ENCODE measurements at regions not wholly inside any gene's neighbourhood (a gene's known extent, or its start where the extent isn't known, plus 50 kb on each side); places are given as distances from the start of the nearest gene placed in this dataset.

DNA sequence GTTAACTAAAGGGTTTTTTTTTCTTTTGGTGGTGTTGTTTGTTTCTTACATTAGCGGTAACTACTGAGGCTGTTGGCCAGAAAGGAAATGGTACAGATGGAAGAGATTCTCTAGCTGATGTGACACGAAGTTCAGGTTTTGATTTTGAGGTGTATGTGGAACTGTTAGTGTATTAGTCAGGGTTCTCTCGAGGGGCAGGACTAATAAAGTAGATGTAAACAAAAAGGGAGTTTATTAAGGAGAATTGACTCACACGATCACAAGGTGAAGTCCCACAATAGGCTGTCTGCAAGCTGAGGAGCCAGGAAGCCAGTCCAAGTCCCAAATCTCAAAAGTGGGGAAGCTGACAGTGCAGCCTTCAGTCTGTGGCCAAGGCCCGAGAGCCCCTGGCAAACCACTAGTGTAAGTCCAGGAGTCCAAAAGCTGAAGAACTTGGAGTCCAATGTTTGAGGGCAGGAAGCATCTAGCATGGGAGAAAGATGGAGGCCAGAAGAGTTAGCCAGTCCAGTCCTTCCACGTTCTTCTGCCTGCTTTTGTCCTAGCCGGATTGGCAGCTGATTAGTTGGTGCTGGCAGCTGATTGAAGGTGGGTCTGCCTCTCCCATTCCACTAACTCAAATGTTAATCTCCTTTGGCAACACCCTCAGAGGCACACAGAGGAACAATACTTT lies 577.6 kb downstream of the EFNB2 start:
- no peaks in the 10 kb centered on the region for H3K36me3 Mint-ChIP-seq (ENCODE audit: low read depth)
- no peak overlapping the region for H3K27ac Mint-ChIP-seq
- no peaks in the 10 kb centered on the region for H3K4me1 Mint-ChIP-seq (ENCODE audit: low read depth)
- ChIA-PET POLR2A (no interaction called here), CTCF (no interaction called here)
- DNase-seq, result no peak
- ATAC-seq, result no peak
- H3K27me3 Mint-ChIP-seq (ENCODE audit: low read depth), result no peaks in the 10 kb centered on the region
- no peak overlapping the region for H3K4me3 Mint-ChIP-seq
- no peaks in the 10 kb centered on the region for H3K9me3 Mint-ChIP-seq (ENCODE audit: insufficient read depth)

GRCh38 chr13:105956921-105957320 lies 578.5 kb downstream of the EFNB2 start:
- H3K4me1 Mint-ChIP-seq (ENCODE audit: low read depth), result no peaks in the 10 kb centered on the region
- no peaks in the 10 kb centered on the region for H3K27me3 Mint-ChIP-seq (ENCODE audit: low read depth)
- DNase-seq, result no peak
- H3K9me3 Mint-ChIP-seq (ENCODE audit: insufficient read depth), result no peaks in the 10 kb centered on the region
- H3K27ac Mint-ChIP-seq, result no peak overlapping the region
- H3K36me3 Mint-ChIP-seq (ENCODE audit: low read depth), result no peaks in the 10 kb centered on the region
- ChIA-PET POLR2A (no interaction called here), CTCF (no interaction called here)
- no peak for ATAC-seq
- H3K4me3 Mint-ChIP-seq, result no peak overlapping the region

DNA sequence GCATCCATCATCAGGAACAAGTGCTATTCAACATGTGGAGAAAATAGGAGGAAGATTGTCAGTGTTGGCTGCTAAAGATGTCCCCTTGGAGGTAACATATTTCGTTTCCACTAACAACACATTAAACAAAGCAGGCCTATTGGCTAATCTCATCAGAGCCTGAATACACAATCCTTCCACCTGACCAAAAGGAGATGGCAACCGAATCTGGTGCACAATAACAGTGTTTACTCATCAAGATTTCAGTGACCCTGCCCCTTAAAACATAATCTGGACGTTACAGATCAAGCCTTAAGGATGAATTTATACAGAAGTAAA lies 582.5 kb downstream of the EFNB2 start:
- ChIA-PET POLR2A (no interaction called here), CTCF (no interaction called here)
- Mint-ChIP-seq H3K27ac (no peak overlapping the region), H3K4me1 (ENCODE audit: low read depth) (no peaks in the 10 kb centered on the region), H3K27me3 (ENCODE audit: low read depth) (no peaks in the 10 kb centered on the region), H3K4me3 (no peak overlapping the region), H3K36me3 (ENCODE audit: low read depth) (no peaks in the 10 kb centered on the region), H3K9me3 (ENCODE audit: insufficient read depth) (no peaks in the 10 kb centered on the region)
- ATAC-seq (no peak), DNase-seq (no peak)

GRCh38 chr13:105952233-105952972 lies 583.1 kb downstream of the EFNB2 start:
- DNase-seq (no peak), ATAC-seq (no peak)
- no peaks in the 10 kb centered on the region for H3K27me3 Mint-ChIP-seq (ENCODE audit: low read depth)
- H3K4me3 Mint-ChIP-seq, result no peak overlapping the region
- ChIA-PET POLR2A (no interaction called here), CTCF (no interaction called here)
- no peak overlapping the region for H3K27ac Mint-ChIP-seq
- no peaks in the 10 kb centered on the region for H3K9me3 Mint-ChIP-seq (ENCODE audit: insufficient read depth)
- H3K36me3 Mint-ChIP-seq (ENCODE audit: low read depth), result no peaks in the 10 kb centered on the region
- no peaks in the 10 kb centered on the region for H3K4me1 Mint-ChIP-seq (ENCODE audit: low read depth)

GRCh38 chr13:105948143-105948542 lies 587.3 kb downstream of the EFNB2 start:
- Mint-ChIP-seq H3K36me3 (ENCODE audit: low read depth) (no peaks in the 10 kb centered on the region), H3K27me3 (ENCODE audit: low read depth) (no peaks in the 10 kb centered on the region), H3K4me1 (ENCODE audit: low read depth) (no peaks in the 10 kb centered on the region), H3K27ac (no peak overlapping the region), H3K4me3 (no peak overlapping the region), H3K9me3 (ENCODE audit: insufficient read depth) (peaks cover 5% of the 10 kb centered on the region)
- ATAC-seq (no peak), DNase-seq (no peak)
- POLR2A ChIA-PET, result no interaction called here
- CTCF ChIA-PET, result no interaction called here

GRCh38 chr13:105940882-105941281 lies 594.6 kb downstream of the EFNB2 start:
- CTCF ChIA-PET, result no interaction called here
- no peaks in the 10 kb centered on the region for H3K27me3 Mint-ChIP-seq (ENCODE audit: low read depth)
- H3K9me3 Mint-ChIP-seq (ENCODE audit: insufficient read depth), result peaks cover 5% of the 10 kb centered on the region
- H3K4me3 Mint-ChIP-seq, result no peak overlapping the region
- H3K4me1 Mint-ChIP-seq (ENCODE audit: low read depth), result no peaks in the 10 kb centered on the region
- ATAC-seq (no peak), DNase-seq (no peak)
- H3K36me3 Mint-ChIP-seq (ENCODE audit: low read depth), result no peaks in the 10 kb centered on the region
- POLR2A ChIA-PET, result no interaction called here
- no peak overlapping the region for H3K27ac Mint-ChIP-seq

GRCh38 chr13:105937451-105937850 lies 598.0 kb downstream of the EFNB2 start:
- no peaks in the 10 kb centered on the region for H3K36me3 Mint-ChIP-seq (ENCODE audit: low read depth)
- ChIA-PET POLR2A (no interaction called here), CTCF (no interaction called here)
- no peak for DNase-seq
- no peaks in the 10 kb centered on the region for H3K27me3 Mint-ChIP-seq (ENCODE audit: low read depth)
- ATAC-seq, result no peak
- H3K4me1 Mint-ChIP-seq (ENCODE audit: low read depth), result no peaks in the 10 kb centered on the region
- H3K9me3 Mint-ChIP-seq (ENCODE audit: insufficient read depth), result no peaks in the 10 kb centered on the region
- no peak overlapping the region for H3K4me3 Mint-ChIP-seq
- H3K27ac Mint-ChIP-seq, result no peak overlapping the region

GRCh38 chr13:105936816-105937215 lies 598.6 kb downstream of the EFNB2 start:
- Mint-ChIP-seq H3K27ac (no peak overlapping the region), H3K27me3 (ENCODE audit: low read depth) (no peaks in the 10 kb centered on the region), H3K36me3 (ENCODE audit: low read depth) (no peaks in the 10 kb centered on the region), H3K9me3 (ENCODE audit: insufficient read depth) (no peaks in the 10 kb centered on the region), H3K4me3 (no peak overlapping the region), H3K4me1 (ENCODE audit: low read depth) (no peaks in the 10 kb centered on the region)
- CTCF ChIA-PET, result no interaction called here
- no peak for DNase-seq
- no peak for ATAC-seq
- POLR2A ChIA-PET, result no interaction called here

DNA sequence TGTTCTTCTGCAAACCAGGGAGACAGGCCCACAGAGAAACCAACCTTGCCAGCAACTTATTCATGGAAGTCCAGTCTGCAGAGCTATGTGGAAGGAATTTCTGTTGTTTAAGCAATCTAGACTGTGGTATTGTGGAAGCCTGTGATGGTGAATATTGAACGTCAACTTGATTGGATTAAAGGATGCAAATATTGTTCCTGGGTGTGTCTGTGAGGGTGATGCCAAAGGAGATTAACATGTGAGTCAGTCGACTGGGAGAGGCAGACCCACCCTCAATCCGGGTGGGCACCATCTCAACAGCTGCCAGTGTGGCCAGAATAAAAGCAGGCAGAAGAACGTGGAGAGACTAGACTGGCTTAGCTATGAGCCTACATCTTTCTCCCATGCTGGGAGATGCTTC lies 606.0 kb downstream of the EFNB2 start:
- H3K4me1 Mint-ChIP-seq (ENCODE audit: low read depth), result no peaks in the 10 kb centered on the region
- H3K27me3 Mint-ChIP-seq (ENCODE audit: low read depth), result no peaks in the 10 kb centered on the region
- H3K9me3 Mint-ChIP-seq (ENCODE audit: insufficient read depth), result no peaks in the 10 kb centered on the region
- ChIA-PET POLR2A (interaction anchor here (0.9 kb wide), 1 partner anchor 11 kb away, joined by 3 read pairs; no protein-coding TSS in a partner anchor), CTCF (no interaction called here)
- H3K4me3 Mint-ChIP-seq, result no peak overlapping the region
- no peak overlapping the region for H3K27ac Mint-ChIP-seq
- no peak for DNase-seq
- no peaks in the 10 kb centered on the region for H3K36me3 Mint-ChIP-seq (ENCODE audit: low read depth)
- no peak for ATAC-seq

- DNase-seq, result no peak
- no peak overlapping the region for H3K27ac Mint-ChIP-seq
- POLR2A ChIA-PET, result no interaction called here
Observed at GRCh38 chr13:105928901-105929300, 606.6 kb downstream of the EFNB2 start.

DNA sequence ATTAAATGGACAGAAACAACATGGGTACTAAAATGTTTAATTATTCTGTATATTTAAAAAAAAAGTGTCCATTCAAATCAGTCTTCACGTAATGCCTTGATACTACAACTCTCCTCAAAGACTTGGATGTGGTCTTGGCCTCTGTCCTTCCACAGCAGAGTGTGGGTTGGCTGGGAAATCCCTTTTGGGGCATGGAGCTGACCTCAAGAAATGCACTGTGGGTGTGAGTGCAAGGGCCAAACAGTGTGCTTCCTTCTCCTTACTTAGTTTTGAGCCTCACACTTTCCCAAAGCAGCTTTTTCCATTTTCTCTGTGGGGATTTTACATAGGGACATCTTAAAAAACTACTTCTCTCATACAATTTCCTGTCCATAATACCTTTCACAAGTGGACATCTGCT lies 607.4 kb downstream of the EFNB2 start:
- ChIA-PET CTCF (no interaction called here), POLR2A (no interaction called here)
- H3K4me3 Mint-ChIP-seq, result no peak overlapping the region
- H3K27me3 Mint-ChIP-seq (ENCODE audit: low read depth), result no peaks in the 10 kb centered on the region
- no peak overlapping the region for H3K27ac Mint-ChIP-seq
- H3K4me1 Mint-ChIP-seq (ENCODE audit: low read depth), result no peaks in the 10 kb centered on the region
- DNase-seq (no peak), ATAC-seq (no peak)
- H3K9me3 Mint-ChIP-seq (ENCODE audit: insufficient read depth), result no peaks in the 10 kb centered on the region
- no peaks in the 10 kb centered on the region for H3K36me3 Mint-ChIP-seq (ENCODE audit: low read depth)

More at GRCh38 chr13:105928901-105929300, 606.6 kb downstream of the EFNB2 start:
- ATAC-seq, result no peak
- Mint-ChIP-seq H3K36me3 (ENCODE audit: low read depth) (no peaks in the 10 kb centered on the region), H3K9me3 (ENCODE audit: insufficient read depth) (no peaks in the 10 kb centered on the region), H3K27me3 (ENCODE audit: low read depth) (no peaks in the 10 kb centered on the region), H3K4me1 (ENCODE audit: low read depth) (no peaks in the 10 kb centered on the region), H3K4me3 (no peak overlapping the region)
- CTCF ChIA-PET, result no interaction called here

DNA sequence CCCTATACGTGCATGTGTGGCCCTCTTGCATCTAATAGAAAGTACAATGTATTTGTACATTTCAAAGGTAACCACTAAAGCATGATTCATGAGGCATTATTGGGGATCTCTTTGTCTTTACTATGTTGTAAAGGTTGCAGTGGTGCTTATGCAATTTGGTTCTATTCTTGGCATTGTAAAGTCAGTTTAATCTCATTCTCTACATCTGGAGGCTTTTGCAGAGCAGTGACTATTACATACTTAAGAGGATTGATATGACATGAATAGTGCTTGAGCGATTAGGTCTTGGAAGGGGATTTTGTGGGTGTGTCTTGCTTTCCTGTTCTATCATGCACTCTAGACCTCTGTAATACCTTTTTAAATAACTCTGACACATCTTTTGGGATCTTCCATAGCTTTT lies 610.0 kb downstream of the EFNB2 start:
- Mint-ChIP-seq H3K9me3 (ENCODE audit: insufficient read depth) (no peaks in the 10 kb centered on the region), H3K4me3 (no peak overlapping the region), H3K27me3 (ENCODE audit: low read depth) (no peaks in the 10 kb centered on the region), H3K36me3 (ENCODE audit: low read depth) (no peaks in the 10 kb centered on the region), H3K27ac (no peak overlapping the region), H3K4me1 (ENCODE audit: low read depth) (no peaks in the 10 kb centered on the region)
- ChIA-PET CTCF (no interaction called here), POLR2A (no interaction called here)
- ATAC-seq (no peak), DNase-seq (no peak)

- Mint-ChIP-seq H3K27me3 (ENCODE audit: low read depth) (no peaks in the 10 kb centered on the region), H3K4me1 (ENCODE audit: low read depth) (no peaks in the 10 kb centered on the region), H3K36me3 (ENCODE audit: low read depth) (no peaks in the 10 kb centered on the region), H3K9me3 (ENCODE audit: insufficient read depth) (no peaks in the 10 kb centered on the region), H3K27ac (no peak overlapping the region), H3K4me3 (no peak overlapping the region)
- ATAC-seq, result no peak
- DNase-seq, result no peak
- CTCF ChIA-PET, result no interaction called here
- POLR2A ChIA-PET, result no interaction called here
Observed at GRCh38 chr13:105921711-105922110, 613.8 kb downstream of the EFNB2 start.
